Transverse colon (tissue), 4 donors: ENCODE measurements at regions not wholly inside any gene's neighbourhood (a gene's known extent, or its start where the extent isn't known, plus 50 kb on each side); places are given as distances from the start of the nearest gene placed in this dataset.

Source experiments
- DNase-seq: peaks from one replicate; pipeline ENCODE4 v3.0.0-alpha.2; 2019
- H3K27ac ChIP-seq, 4 donors: fragments of 200-600 bp; sonication (generic); 2 replicates each; pipeline ENCODE4 v1.5.1; 2016 to 2018; ENCODE audit warnings: inconsistent platforms in 4 of 4
- H3K27me3 ChIP-seq: fragments of 200-600 bp; sonication (generic); 2 replicates; pipeline ENCODE4 v1.5.1; 2017; ENCODE audit warnings: inconsistent platforms
- H3K36me3 ChIP-seq, 4 donors: fragments of 200-600 bp; sonication (generic); 2 replicates each; pipeline ENCODE4 v1.5.1; 2017 to 2019; ENCODE audit warnings: inconsistent platforms in 4 of 4
- H3K4me1 ChIP-seq, 4 donors: fragments of 200-600 bp; sonication (generic); 2 replicates each; pipeline ENCODE4 v1.5.1; 2017 to 2020; ENCODE audit warnings: inconsistent platforms in 4 of 4
- H3K4me3 ChIP-seq, 4 donors: fragments of 200-600 bp; sonication (generic); 1 replicate in 1 of 4; 2 replicates in 3 of 4; pipeline versions ENCODE4 v1.5.1 to v1.6.1; 2017 to 2019; ENCODE audit warnings: inconsistent platforms in 4 of 4
- H3K9me3 ChIP-seq, 2 donors: fragments of 200-600 bp; sonication (generic); 2 replicates each; pipeline ENCODE4 v1.5.1; 2017 to 2019; ENCODE audit warnings: inconsistent platforms in 2 of 2
- CTCF ChIP-seq, 5 experiments: fragments of 200-600 bp in 3 of 5; fragments of 450-650 bp in 2 of 5; sonication (generic) in 3 of 5; IDR thresholded peaks; 1 replicate in 2 of 5; 2 replicates in 3 of 5; pipeline ENCODE4 v1.5.1; 2016 to 2017; ENCODE audit warnings: antibody characterized with exemption in 5 of 5, inconsistent platforms in 3 of 5, mild to moderate bottlenecking in 2 of 5, moderate library complexity in 1 of 5
- EP300 ChIP-seq: sonication (generic); formaldehyde crosslinking; IDR thresholded peaks from one replicate; pipeline ENCODE4 v1.6.1; 2017; ENCODE audit warnings: antibody characterized with exemption, low read depth
- POLR2A ChIP-seq: fragments of 450-650 bp; IDR thresholded peaks from one replicate; pipeline ENCODE4 v1.6.1; 2016; ENCODE audit warnings: antibody characterized with exemption, mild to moderate bottlenecking, moderate library complexity
- POLR2AphosphoS5 ChIP-seq, 3 donors: sonication (generic); formaldehyde crosslinking; IDR thresholded peaks; one replicate each; pipeline ENCODE4 v1.6.1; 2016; ENCODE audit warnings: antibody characterized with exemption in 3 of 3
- WGBS, 2 donors: methylation state at CpG; one replicate each; pipeline ENCODE4 v1.1.5; 2018; ENCODE audit warnings: low coverage in 1 of 2; 5-methylcytosine and 5-hydroxymethylcytosine counted together
- in situ Hi-C, 4 donors: fragments of 200-750 bp; cut with MboI; loops; one replicate each; pipeline versions ENCODE4 v1.15.0 to v1.15.1; 2017; ENCODE audit warnings: low sequenced_read_pairs in 3 of 4, low pct_ligation_motif_present in 1 of 4, low pct_unique_long_range_greater_than_20kb in 1 of 4
- intact Hi-C: fragments of 100-400 bp; cut with DNase I; formaldehyde crosslinking; loops from one replicate; pipeline ENCODE4 v1.15.1; 2023; ENCODE audit warnings: low total_unique reads

GRCh38 chr2:4693266-4693665, 989.9 kb downstream of the DCDC2C start:
- no peak for TF ChIP-seq POLR2A
- Histone ChIP-seq H3K4me1 (no peaks in the 10 kb centered on the region), H3K4me3 (no peak overlapping the region), H3K27me3 (no peaks in the 10 kb centered on the region), H3K27ac (no peak overlapping the region), H3K9me3 (no peaks in the 10 kb centered on the region), H3K36me3 (no peaks in the 10 kb centered on the region)
- in situ Hi-C loops (no loop called here), intact Hi-C loops (no loop called here)
- no peak for DNase-seq
- WGBS, 2 donors = 47 to 60% methylated on average over 6 to 9 of the region's 9 CpGs

- H3K27ac ChIP-seq = no peak overlapping the region
- 47 to 86% methylated on average over 1 to 2 of the region's 2 CpGs for WGBS, 2 donors
- H3K27me3 ChIP-seq = no peaks in the 10 kb centered on the region
- no peaks in the 10 kb centered on the region for H3K9me3 ChIP-seq
- H3K4me1 ChIP-seq = no peaks in the 10 kb centered on the region
- no peaks in the 10 kb centered on the region for H3K36me3 ChIP-seq
- no peak overlapping the region for H3K4me3 ChIP-seq
- no peak for TF ChIP-seq EP300
- TF ChIP-seq POLR2A = no peak
- no peak for TF ChIP-seq CTCF (IDR thresholded peaks at IDR 0.05)
- no peak for TF ChIP-seq POLR2AphosphoS5 (IDR thresholded peaks at IDR 0.05)
- no peak for DNase-seq
- in situ Hi-C loops = no loop called here
- intact Hi-C loops = no loop called here
Measured at GRCh38 chr2:4695281-4695861, 992.0 kb downstream of the DCDC2C start.

GRCh38 chr2:4715065-4715464, 977.1 kb upstream of the SOX11 start:
- in situ Hi-C loops (no loop called here), intact Hi-C loops (no loop called here)
- Histone ChIP-seq H3K27me3 (no peaks in the 10 kb centered on the region), H3K27ac (no peak overlapping the region), H3K4me1 (no peaks in the 10 kb centered on the region), H3K4me3 (no peak overlapping the region), H3K36me3 (no peaks in the 10 kb centered on the region), H3K9me3 (peaks cover 4 to 19% of the 10 kb centered on the region in 2 donors)
- TF ChIP-seq POLR2A (no peak), EP300 (no peak), CTCF (IDR thresholded peaks at IDR 0.05) (no peak), POLR2AphosphoS5 (IDR thresholded peaks at IDR 0.05) (no peak)
- DNase-seq = no peak
- 56 to 80% methylated on average over 1 to 2 of the region's 2 CpGs for WGBS, 2 donors

- Histone ChIP-seq H3K9me3 (peaks cover 4 to 16% of the 10 kb centered on the region in 2 donors), H3K4me3 (no peak overlapping the region), H3K27me3 (no peaks in the 10 kb centered on the region), H3K4me1 (no peaks in the 10 kb centered on the region), H3K27ac (no peak overlapping the region), H3K36me3 (no peaks in the 10 kb centered on the region)
- intact Hi-C loops = no loop called here
- no peak for DNase-seq
- no peak for TF ChIP-seq CTCF (IDR thresholded peaks at IDR 0.05)
- TF ChIP-seq EP300 = no peak
- no peak for TF ChIP-seq POLR2AphosphoS5 (IDR thresholded peaks at IDR 0.05)
- TF ChIP-seq POLR2A = no peak
- 84 to 90% methylated on average over 2 to 4 of the region's 4 CpGs for WGBS, 2 donors
- in situ Hi-C loops = no loop called here
Measured at GRCh38 chr2:4718777-4719176, 973.4 kb upstream of the SOX11 start.

- WGBS, 2 donors = 38 to 50% methylated on average over 3 to 4 of the region's 4 CpGs
Measured at GRCh38 chr2:4725618-4726017, 966.6 kb upstream of the SOX11 start.

More at GRCh38 chr2:4725618-4726017, 966.6 kb upstream of the SOX11 start:
- no peak for DNase-seq
- TF ChIP-seq EP300 (no peak), POLR2AphosphoS5 (IDR thresholded peaks at IDR 0.05) (no peak), POLR2A (no peak), CTCF (IDR thresholded peaks at IDR 0.05) (no peak)
- no peaks in the 10 kb centered on the region for H3K36me3 ChIP-seq
- no peak overlapping the region for H3K4me3 ChIP-seq
- H3K27me3 ChIP-seq = no peaks in the 10 kb centered on the region
- no peaks in the 10 kb centered on the region for H3K9me3 ChIP-seq
- H3K27ac ChIP-seq = no peak overlapping the region
- no peaks in the 10 kb centered on the region for H3K4me1 ChIP-seq
- in situ Hi-C loops (no loop called here), intact Hi-C loops (no loop called here)
